SK-N-MC (cell line): ENCODE measurements at regions not wholly inside any gene's neighbourhood (a gene's known extent, or its start where the extent isn't known, plus 50 kb on each side); places are given as distances from the start of the nearest gene placed in this dataset.
"Not testable (repeated sequence)": the region's sequence is repeated elsewhere in the genome, so short reads cannot be mapped to it uniquely, and the experiment has no call there.

Source experiments
- DNase-seq: peaks from one replicate; pipeline ENCODE4 v3.0.0-alpha.2; 2011; ENCODE audit warnings: low read depth, low spot score
- H3K27ac ChIP-seq: fragments of 200-600 bp; sonication (generic); 2 replicates; pipeline ENCODE4 v1.5.1; 2016; ENCODE audit warnings: mixed run types
- H3K36me3 ChIP-seq: fragments of 200-600 bp; sonication (generic); 2 replicates; pipeline ENCODE4 v1.6.1; 2017; ENCODE audit warnings: antibody characterized with exemption, low read length, mixed read lengths; ENCODE audit not compliant: insufficient read depth
- H3K4me3 ChIP-seq: fragments of 200-600 bp; sonication (generic); 2 replicates; pipeline ENCODE4 v1.5.1; 2016
- H3K9ac ChIP-seq: fragments of 200-600 bp; sonication (generic); 2 replicates; pipeline ENCODE4 v1.8.0; 2017; ENCODE audit warnings: mixed run types, mixed read lengths; ENCODE audit not compliant: insufficient read length
- H3K9me3 ChIP-seq: fragments of 200-600 bp; sonication (generic); 2 replicates; pipeline ENCODE4 v1.6.1; 2017; ENCODE audit warnings: low read depth, mild to moderate bottlenecking, antibody characterized with exemption, low read length, moderate library complexity, mixed read lengths
- EZH2 ChIP-seq: fragments of 200-600 bp; sonication (generic); IDR thresholded peaks from one replicate; pipeline ENCODE4 v1.6.1; 2017; ENCODE audit warnings: antibody characterized with exemption
- FOXP2 ChIP-seq: optimal IDR thresholded peaks from 2 replicates; pipeline ENCODE3; 2011; ENCODE audit warnings: mild to moderate bottlenecking, moderate library complexity; ENCODE audit not compliant: insufficient read depth; ENCODE audit errors: extremely low read length, control extremely low read depth
- POLR2AphosphoS5 ChIP-seq: IDR thresholded peaks from 2 replicates; pipeline ENCODE4 v1.6.1; 2012; ENCODE audit warnings: mild to moderate bottlenecking, low read depth, low read length, borderline replicate concordance

DNA sequence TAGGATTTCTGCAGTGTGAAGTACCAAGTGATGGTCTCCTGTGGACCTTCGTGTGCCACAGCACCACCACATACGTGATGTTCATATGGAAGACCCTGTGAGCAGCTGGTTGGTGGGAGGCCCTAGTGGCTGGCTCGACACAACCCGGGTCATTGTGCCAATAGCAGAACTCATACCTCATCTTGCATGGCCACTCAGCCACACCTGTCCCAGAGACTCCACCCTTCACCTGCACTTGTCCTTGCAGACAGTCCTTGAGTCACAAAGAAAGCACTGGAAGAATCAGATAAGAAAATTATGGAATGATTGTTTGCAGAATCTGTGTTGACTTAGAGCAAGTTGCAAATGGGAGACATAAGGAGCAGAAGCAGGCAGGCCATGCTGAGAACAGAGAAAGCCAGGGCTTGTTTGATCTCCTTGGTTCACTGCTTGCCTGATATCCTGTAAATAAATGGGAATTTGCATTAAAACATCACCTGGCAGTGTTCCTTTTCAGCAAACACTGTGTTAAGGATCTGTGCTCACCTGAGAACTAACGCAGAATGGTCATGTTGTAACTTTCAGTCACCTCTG lies 307.7 kb downstream of the SIPA1L2 start:
- Histone ChIP-seq H3K27ac (no peak overlapping the region), H3K4me3 (no peak overlapping the region), H3K9ac (no peak overlapping the region), H3K36me3 (no peaks in the 10 kb centered on the region), H3K9me3 (no peaks in the 10 kb centered on the region)
- TF ChIP-seq POLR2AphosphoS5 (no peak), EZH2 (no peak), FOXP2 (no peak)
- DNase-seq, result no peak

DNA sequence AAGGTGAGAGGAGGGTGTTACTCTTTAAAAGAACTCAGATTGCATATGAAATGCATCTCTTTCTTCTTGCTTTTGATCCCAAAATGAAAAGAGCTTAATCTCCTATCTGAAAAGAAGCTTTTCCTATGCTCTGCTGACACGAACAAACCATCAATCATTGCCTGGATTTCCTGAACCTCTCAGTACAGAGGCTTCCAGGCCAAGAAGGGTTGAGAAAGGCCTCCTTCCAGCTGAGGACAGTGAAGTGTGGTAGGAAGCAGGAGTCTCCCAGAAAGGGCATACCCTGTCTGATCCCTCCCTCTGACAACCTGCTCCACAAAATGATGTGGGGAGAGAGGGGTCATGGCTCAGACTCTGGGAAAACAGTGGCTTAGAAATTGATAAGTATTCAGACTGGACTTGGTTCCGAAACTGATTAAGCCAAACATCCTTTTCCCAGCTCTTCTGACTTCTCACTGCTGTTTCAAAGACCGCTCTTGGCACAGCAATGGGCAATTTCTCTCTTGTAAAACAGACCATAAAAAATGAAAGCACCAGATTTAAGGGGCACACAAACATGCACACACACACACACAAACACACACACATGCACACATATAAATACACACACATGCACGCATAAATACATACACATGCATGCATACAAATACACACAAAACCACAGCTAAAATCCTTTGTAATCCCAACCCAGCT lies 310.3 kb downstream of the SIPA1L2 start:
- DNase-seq, result no peak
- no peak overlapping the region for H3K27ac ChIP-seq
- H3K9ac ChIP-seq, result no peak overlapping the region
- no peak overlapping the region for H3K4me3 ChIP-seq
- TF ChIP-seq EZH2, result no peak
- TF ChIP-seq FOXP2, result no peak
- no peak for TF ChIP-seq POLR2AphosphoS5
- H3K9me3 ChIP-seq, result no peaks in the 10 kb centered on the region
- no peaks in the 10 kb centered on the region for H3K36me3 ChIP-seq

DNA sequence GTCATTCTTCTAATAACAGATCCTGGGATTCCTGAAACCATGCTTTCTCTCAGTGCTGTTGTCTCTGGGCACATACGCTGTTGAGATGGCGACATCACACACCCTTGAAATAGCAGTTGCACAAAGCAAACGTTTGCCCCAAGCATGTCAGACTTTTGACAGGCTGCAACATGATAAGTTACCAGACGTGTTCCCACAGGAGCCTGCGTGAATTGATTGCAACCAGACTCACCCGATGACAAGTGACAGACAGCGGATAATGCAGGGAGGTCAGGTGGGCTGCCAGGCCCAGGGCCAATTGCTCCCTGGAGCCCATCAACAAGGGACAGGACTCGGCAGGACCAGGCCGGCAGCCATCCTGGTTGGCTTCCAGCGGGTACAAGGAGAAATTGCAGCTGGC lies 310.9 kb downstream of the SIPA1L2 start:
- TF ChIP-seq EZH2 (no peak), POLR2AphosphoS5 (no peak), FOXP2 (no peak)
- H3K4me3 ChIP-seq, result no peak overlapping the region
- no peak for DNase-seq

DNA sequence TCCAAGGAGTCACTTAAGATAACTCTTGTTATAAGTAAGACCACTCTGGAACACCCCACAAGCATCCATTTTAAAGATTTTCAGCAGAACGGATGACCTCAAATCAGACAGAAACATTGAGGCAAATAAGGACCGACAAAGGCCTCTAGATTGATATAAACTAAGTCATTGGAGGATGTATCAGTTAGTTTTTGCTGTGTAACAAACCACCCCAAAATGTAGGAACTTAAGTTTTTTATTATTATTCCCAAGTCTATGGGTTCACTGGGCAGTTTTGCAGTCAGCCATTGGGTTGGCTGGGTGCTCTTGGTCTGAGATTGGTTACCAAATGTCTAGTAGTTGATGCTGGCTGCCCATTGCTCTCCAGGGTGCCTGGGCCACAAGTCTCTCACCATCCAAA lies 311.8 kb downstream of the SIPA1L2 start:
- H3K27ac ChIP-seq, result no peak overlapping the region
- no peak for DNase-seq
- no peak for TF ChIP-seq FOXP2
- TF ChIP-seq POLR2AphosphoS5, result no peak
- no peak for TF ChIP-seq EZH2
- H3K36me3 ChIP-seq, result no peaks in the 10 kb centered on the region
- no peaks in the 10 kb centered on the region for H3K9me3 ChIP-seq
- H3K9ac ChIP-seq, result no peak overlapping the region
- no peak overlapping the region for H3K4me3 ChIP-seq

More for the DNA sequence above, 310.9 kb downstream of the SIPA1L2 start:
- Histone ChIP-seq H3K9ac (no peak overlapping the region), H3K9me3 (no peaks in the 10 kb centered on the region), H3K27ac (no peak overlapping the region), H3K36me3 (no peaks in the 10 kb centered on the region)

DNA sequence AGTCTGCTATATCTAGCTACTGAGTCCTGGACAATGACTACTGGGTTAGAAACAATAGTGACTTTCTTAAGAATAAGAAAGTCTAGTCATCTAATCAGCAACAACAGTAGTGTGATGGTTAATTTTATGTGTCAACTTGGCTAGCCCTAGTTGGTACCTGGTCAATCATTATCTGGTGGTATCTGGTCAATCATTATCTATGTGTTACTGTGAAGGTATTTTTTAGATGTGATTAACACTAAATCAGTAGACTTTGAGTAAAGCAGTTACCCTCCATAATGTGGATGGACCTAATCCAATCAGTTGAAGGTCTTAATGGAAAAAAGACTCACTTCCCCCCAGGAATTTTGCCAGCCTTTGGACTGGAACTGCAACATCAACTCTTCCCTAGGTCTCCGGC lies 312.6 kb downstream of the SIPA1L2 start:
- DNase-seq, result no peak
- H3K4me3 ChIP-seq, result no peak overlapping the region
- no peak overlapping the region for H3K9ac ChIP-seq
- TF ChIP-seq EZH2 (no peak), FOXP2 (no peak), POLR2AphosphoS5 (no peak)
- no peak overlapping the region for H3K27ac ChIP-seq
- H3K9me3 ChIP-seq, result no peaks in the 10 kb centered on the region
- H3K36me3 ChIP-seq, result no peaks in the 10 kb centered on the region

DNA sequence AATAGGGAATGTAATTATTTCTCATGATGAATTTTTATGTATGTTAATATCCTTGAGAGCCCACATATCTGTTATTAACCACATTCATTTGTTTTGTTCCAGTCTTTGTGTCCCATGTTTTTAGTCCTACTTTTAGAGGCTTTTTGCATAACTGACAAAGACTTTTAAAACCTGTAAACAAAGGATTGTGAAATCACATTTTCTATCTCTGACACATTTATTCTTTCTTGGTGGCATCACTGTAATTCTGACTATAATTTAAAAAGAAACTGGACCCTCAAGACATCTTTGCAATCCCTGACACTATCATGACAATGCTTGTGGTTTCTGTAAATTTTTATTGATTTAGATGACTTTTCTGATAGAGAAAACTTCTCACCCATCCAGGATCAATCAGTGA lies 313.1 kb downstream of the SIPA1L2 start:
- Histone ChIP-seq H3K36me3 (no peaks in the 10 kb centered on the region), H3K9ac (no peak overlapping the region), H3K4me3 (no peak overlapping the region), H3K27ac (no peak overlapping the region), H3K9me3 (no peaks in the 10 kb centered on the region)
- DNase-seq, result no peak
- TF ChIP-seq EZH2 (no peak), POLR2AphosphoS5 (no peak), FOXP2 (no peak)

DNA sequence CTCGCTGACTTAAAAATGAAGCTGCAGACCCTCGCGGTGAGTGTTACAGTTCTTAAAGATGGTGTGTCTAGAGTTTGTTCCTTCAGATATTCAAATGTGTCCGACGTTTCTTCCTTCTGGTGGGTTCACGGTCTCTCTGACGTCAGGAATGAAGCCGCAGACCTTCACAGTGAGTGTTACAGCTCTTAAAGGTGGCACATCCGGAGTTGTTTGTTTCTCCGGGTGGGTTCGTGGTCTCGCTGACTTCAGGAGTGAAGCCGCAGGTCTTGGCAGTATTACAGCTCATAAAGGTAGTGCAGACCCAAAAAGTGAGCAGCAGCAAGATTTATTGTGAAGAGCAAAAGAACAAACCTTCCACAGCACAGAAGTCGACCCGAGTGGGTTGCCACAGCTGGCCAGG lies 316.1 kb downstream of the SIPA1L2 start:
- not testable (repeated sequence) for H3K27ac ChIP-seq, H3K36me3 ChIP-seq, H3K9me3 ChIP-seq, H3K4me3 ChIP-seq, DNase-seq, H3K9ac ChIP-seq

DNA sequence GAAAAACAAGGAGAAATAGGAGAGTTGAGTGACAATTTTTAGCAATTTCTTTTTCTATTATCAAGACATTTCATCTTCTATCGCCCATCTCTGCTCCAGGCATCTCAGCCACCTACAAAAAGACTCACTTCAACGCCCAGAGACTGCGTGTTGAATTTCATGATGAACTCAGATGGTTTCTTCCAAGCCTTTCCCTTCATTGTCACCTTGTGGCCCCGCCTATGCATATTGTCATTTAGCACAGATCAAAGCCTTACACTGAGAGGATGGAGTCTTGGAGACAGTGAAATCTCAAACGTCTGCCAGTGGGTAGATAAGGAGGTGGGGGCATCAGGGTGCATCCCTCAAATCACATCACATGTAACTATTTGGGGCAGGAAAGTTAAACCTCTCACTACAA lies 319.4 kb downstream of the SIPA1L2 start:
- Histone ChIP-seq H3K9me3 (no peaks in the 10 kb centered on the region), H3K36me3 (no peaks in the 10 kb centered on the region), H3K9ac (no peak overlapping the region), H3K27ac (no peak overlapping the region), H3K4me3 (no peak overlapping the region)
- no peak for TF ChIP-seq POLR2AphosphoS5
- no peak for DNase-seq

DNA sequence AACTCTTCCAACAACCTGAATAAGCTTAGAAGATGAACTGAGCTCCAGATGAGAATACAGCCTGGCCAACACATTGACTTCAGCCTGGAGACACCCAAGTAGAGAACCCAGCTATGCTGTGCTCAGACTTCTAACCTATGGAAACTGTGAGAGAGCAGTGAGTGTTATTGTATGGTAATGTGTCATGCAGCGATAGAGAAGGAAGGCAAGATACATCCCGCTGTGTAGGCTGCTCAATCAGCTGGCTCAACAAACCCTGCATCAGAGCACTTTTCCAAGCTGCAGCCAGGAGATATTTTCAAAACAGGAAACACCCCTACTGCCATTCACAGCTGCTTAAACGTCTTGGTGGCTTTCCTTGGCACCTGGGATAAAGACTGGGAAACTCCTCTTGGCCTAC lies 321.3 kb downstream of the SIPA1L2 start:
- no peaks in the 10 kb centered on the region for H3K9me3 ChIP-seq
- H3K36me3 ChIP-seq, result no peaks in the 10 kb centered on the region
- no peak overlapping the region for H3K9ac ChIP-seq
- DNase-seq, result no peak
- TF ChIP-seq EZH2 (no peak), POLR2AphosphoS5 (no peak), FOXP2 (no peak)
- no peak overlapping the region for H3K27ac ChIP-seq
- no peak overlapping the region for H3K4me3 ChIP-seq
